Ishikawa (cell line): ENCODE measurements at regions not wholly inside any gene's neighbourhood (a gene's known extent, or its start where the extent isn't known, plus 50 kb on each side); places are given as distances from the start of the nearest gene placed in this dataset.

Source experiments
- CEBPB ChIP-seq: IDR thresholded peaks from 2 replicates; pipeline ENCODE4 v1.6.1; 2012
- CREB1 ChIP-seq: IDR thresholded peaks from 2 replicates; pipeline ENCODE4 v1.6.1; 2012; ENCODE audit warnings: low read depth
- EGR1 ChIP-seq: IDR thresholded peaks from 2 replicates; pipeline ENCODE4 v1.6.1; 2012
- EP300 ChIP-seq: IDR thresholded peaks from 2 replicates; pipeline ENCODE4 v1.6.1; 2012; ENCODE audit warnings: borderline replicate concordance
- FOXM1 ChIP-seq: IDR thresholded peaks from 2 replicates; pipeline ENCODE4 v1.6.1; 2012; ENCODE audit warnings: low read depth, borderline replicate concordance
- MAX ChIP-seq: IDR thresholded peaks from 2 replicates; pipeline ENCODE4 v1.6.1; 2012
- NFIC ChIP-seq: IDR thresholded peaks from 2 replicates; pipeline ENCODE4 v1.6.1; 2012
- RAD21 ChIP-seq: IDR thresholded peaks from 2 replicates; pipeline ENCODE4 v1.6.1; 2012; ENCODE audit warnings: low read depth
- REST ChIP-seq: IDR thresholded peaks from 2 replicates; pipeline ENCODE4 v1.6.1; 2012; ENCODE audit warnings: low read depth, mild to moderate bottlenecking
- TAF1 ChIP-seq: IDR thresholded peaks from 2 replicates; pipeline ENCODE4 v1.6.1; 2012; ENCODE audit warnings: low read depth, mild to moderate bottlenecking
- TCF12 ChIP-seq: IDR thresholded peaks from 2 replicates; pipeline ENCODE4 v1.6.1; 2012; ENCODE audit warnings: low read depth
- TEAD4 ChIP-seq: IDR thresholded peaks from 2 replicates; pipeline ENCODE4 v1.6.1; 2012
- USF1 ChIP-seq: IDR thresholded peaks from 2 replicates; pipeline ENCODE4 v1.6.1; 2012
- YY1 ChIP-seq: IDR thresholded peaks from 2 replicates; pipeline ENCODE4 v1.6.1; 2012; ENCODE audit warnings: low read depth
- ZBTB7A ChIP-seq: IDR thresholded peaks from 2 replicates; pipeline ENCODE4 v1.6.1; 2012; ENCODE audit warnings: low read depth

GRCh38 chr9:107422189-107423185, 67.1 kb downstream of the KLF4 start:
- TF ChIP-seq ZBTB7A (no peak), NFIC (no peak), USF1 (peak; percentile 94), EP300 (0 out of 2 replicates have a peak, but pooled peaks have one; percentile 13), TEAD4 (no peak), REST (no peak), CREB1 (no peak), FOXM1 (no peak), RAD21 (peak; percentile 94), TAF1 (no peak), CEBPB (no peak), TCF12 (no peak), EGR1 (no peak), MAX (peak; percentile 66)

GRCh38 chr9:107410420-107410819, 79.1 kb downstream of the KLF4 start:
- TF ChIP-seq YY1 (no peak), FOXM1 (no peak), CEBPB (no peak), EGR1 (no peak), REST (no peak), RAD21 (no peak), CREB1 (no peak), NFIC (no peak), ZBTB7A (no peak), TAF1 (no peak), TEAD4 (no peak), USF1 (no peak), MAX (no peak), EP300 (no peak)

GRCh38 chr9:107409581-107410389, 79.8 kb downstream of the KLF4 start:
- TF ChIP-seq FOXM1 (no peak), TEAD4 (no peak), CEBPB (no peak), NFIC (no peak), EP300 (no peak), CREB1 (no peak), RAD21 (no peak), EGR1 (no peak), MAX (no peak), ZBTB7A (no peak), TCF12 (no peak), REST (no peak), YY1 (no peak), TAF1 (no peak), USF1 (no peak)
